Kidney (tissue), 13 donors: ENCODE measurements at regions not wholly inside any gene's neighbourhood (a gene's known extent, or its start where the extent isn't known, plus 50 kb on each side); places are given as distances from the start of the nearest gene placed in this dataset.

Source experiments
- DNase-seq, 5 donors: peaks; one replicate each; pipeline ENCODE4 v3.0.0-alpha.2; 2013 to 2020
- FAIRE-seq: peaks from 2 replicates; lab custom pipeline; 2012; peaks lifted over from hg19 to GRCh38; lab: Jason Lieb, UNC
- H3K27ac ChIP-seq, 2 donors: one replicate each; pipeline ENCODE4 v1.7.0; 2013; ENCODE audit warnings: low read depth in 2 of 2, low read length in 2 of 2, inconsistent platforms in 1 of 2
- H3K27me3 ChIP-seq: one replicate; pipeline ENCODE4 v1.7.1; 2013; ENCODE audit warnings: low read length, inconsistent platforms; ENCODE audit not compliant: control insufficient read depth, insufficient read depth
- H3K36me3 ChIP-seq, 3 donors: one replicate each; pipeline versions ENCODE4 v1.7.0 to v1.7.1; 2013; ENCODE audit warnings: low read length in 3 of 3, control low read depth in 1 of 3, inconsistent platforms in 1 of 3; ENCODE audit not compliant: insufficient read depth in 3 of 3, control insufficient read depth in 2 of 3
- H3K4me1 ChIP-seq, 3 donors: one replicate each; pipeline versions ENCODE4 v1.7.0 to v1.7.1; 2013; ENCODE audit warnings: low read length in 3 of 3, inconsistent platforms in 1 of 3, low read depth in 1 of 3; ENCODE audit not compliant: control insufficient read depth in 2 of 3, insufficient read depth in 2 of 3
- H3K4me3 ChIP-seq, 3 donors: one replicate each; pipeline versions ENCODE4 v1.7.0 to v1.8.1; 2013; ENCODE audit warnings: low read length in 3 of 3, control low read depth in 1 of 3, inconsistent platforms in 1 of 3
- H3K9ac ChIP-seq, 3 donors: one replicate each; pipeline versions ENCODE4 v1.7.0 to v1.7.1; 2013; ENCODE audit warnings: low read length in 3 of 3, control low read depth in 1 of 3, inconsistent platforms in 1 of 3
- H3K9me3 ChIP-seq, 3 donors: one replicate each; pipeline versions ENCODE4 v1.7.0 to v1.7.1; 2013; ENCODE audit warnings: low read length in 3 of 3, control low read depth in 1 of 3, inconsistent platforms in 1 of 3; ENCODE audit not compliant: control insufficient read depth in 2 of 3, insufficient read depth in 1 of 3
- CTCF ChIP-seq: IDR thresholded peaks from 3 replicates; pipeline ENCODE4 v1.5.1; 2012; ENCODE audit warnings: mild to moderate bottlenecking, moderate library complexity, borderline replicate concordance; ENCODE audit not compliant: insufficient read depth; ENCODE audit errors: extremely low read depth
- intact Hi-C: fragments of 100-400 bp; cut with DNase I; formaldehyde crosslinking; loops from one replicate; pipeline ENCODE4 v1.11.1; 2022
- donor health status: control.
- donor health status: control.
- donor health status: control.
- donor health status: control.
- donor health status: control.
- donor health status: DM: yes; HTN: yes; CAD: no.
- donor health status: Normal renal cell carcinoma (clear cell type).

- H3K4me1 ChIP-seq: no peaks in the 10 kb centered on the region
- no peak overlapping the region for H3K27ac ChIP-seq
- intact Hi-C loops: no loop called here
- TF ChIP-seq CTCF: no peak
- H3K36me3 ChIP-seq: no peaks in the 10 kb centered on the region
- DNase-seq: no peak
- FAIRE-seq: no peak
- no peaks in the 10 kb centered on the region for H3K9me3 ChIP-seq
- no peak overlapping the region for H3K4me3 ChIP-seq
- H3K27me3 ChIP-seq: no peaks in the 10 kb centered on the region
- no peak overlapping the region for H3K9ac ChIP-seq
Measured at GRCh38 chr18:60022671-60023276, 123.0 kb downstream of the PMAIP1 start.

- FAIRE-seq: no peak
Measured at GRCh38 chr18:60021556-60021955, 121.8 kb downstream of the PMAIP1 start.

GRCh38 chr18:60020107-60020925 is 120.5 kb downstream of the PMAIP1 start:
- Histone ChIP-seq H3K4me3 (no peak overlapping the region), H3K9me3 (no peaks in the 10 kb centered on the region), H3K9ac (no peak overlapping the region), H3K36me3 (no peaks in the 10 kb centered on the region), H3K4me1 (no peaks in the 10 kb centered on the region), H3K27ac (no peak overlapping the region), H3K27me3 (no peaks in the 10 kb centered on the region)
- FAIRE-seq: no peak
- peak in 4 of 5 donors; percentile 35 to 80 (median 72) for DNase-seq
- TF ChIP-seq CTCF: no peak
- intact Hi-C loops: no loop called here

More at GRCh38 chr18:60021556-60021955, 121.8 kb downstream of the PMAIP1 start:
- Histone ChIP-seq H3K4me1 (no peaks in the 10 kb centered on the region), H3K9ac (no peak overlapping the region), H3K4me3 (no peak overlapping the region), H3K9me3 (no peaks in the 10 kb centered on the region), H3K27me3 (no peaks in the 10 kb centered on the region), H3K27ac (no peak overlapping the region), H3K36me3 (no peaks in the 10 kb centered on the region)
- TF ChIP-seq CTCF: no peak
- intact Hi-C loops: no loop called here
- DNase-seq: no peak
